Stimulated activated CD4-positive, alpha-beta T cell treated with anti-CD3 and anti-CD28 coated beads, Interleukin-1b, Interleukin-23, amount 100 ng/mL, for 24 hours (primary cell): ENCODE measurements at regions not wholly inside any gene's neighbourhood (a gene's known extent, or its start where the extent isn't known, plus 50 kb on each side); places are given as distances from the start of the nearest gene placed in this dataset.

Source experiments
- DNase-seq, 4 experiments: peaks; one replicate each; pipeline ENCODE4 v3.0.0-alpha.2; 2020; ENCODE audit warnings: low read depth in 4 of 4, low spot score in 1 of 4

DNA sequence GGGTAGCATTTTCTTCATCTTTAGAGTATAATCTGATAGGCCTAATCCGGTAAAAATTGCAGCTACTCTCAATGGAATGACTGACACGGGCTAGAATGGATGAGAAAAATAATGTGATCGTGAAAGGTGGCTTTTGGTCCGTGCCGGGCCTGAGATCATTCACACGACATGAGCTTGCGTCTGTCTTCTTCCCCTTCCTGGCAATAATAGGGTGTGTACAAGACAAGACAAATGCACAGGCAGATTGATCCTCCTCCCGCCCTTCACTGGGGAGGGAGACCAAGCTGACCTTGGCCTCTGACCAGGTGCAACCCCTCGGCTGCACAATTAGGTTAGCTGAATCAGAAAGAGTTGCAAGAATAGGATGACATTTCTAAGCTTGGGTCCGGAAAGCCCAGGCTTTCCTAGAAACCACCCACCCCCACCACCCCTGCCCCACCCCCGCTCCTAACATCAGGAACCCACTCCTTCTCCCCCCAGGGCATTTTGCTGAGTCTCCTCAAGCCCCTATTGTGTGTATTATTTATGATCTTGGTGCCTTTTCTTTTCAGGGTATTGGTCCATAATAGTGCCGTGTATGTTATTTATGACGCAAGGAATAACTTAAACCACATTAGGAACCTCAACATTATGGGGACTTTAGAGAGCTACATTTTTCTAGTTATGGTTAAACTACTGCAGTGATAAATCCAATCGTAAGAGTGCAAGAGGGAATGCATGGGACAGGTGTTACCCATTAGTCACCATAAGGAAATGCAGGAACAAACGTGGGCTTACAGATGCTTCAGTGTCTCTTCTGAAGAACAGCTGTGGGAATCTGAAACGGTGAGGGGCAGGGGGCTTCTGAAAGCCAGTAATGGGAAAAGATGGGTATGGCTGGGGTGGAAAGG, 540.1 kb upstream of the PSMD7 start:
- DNase-seq, result no peak

DNA sequence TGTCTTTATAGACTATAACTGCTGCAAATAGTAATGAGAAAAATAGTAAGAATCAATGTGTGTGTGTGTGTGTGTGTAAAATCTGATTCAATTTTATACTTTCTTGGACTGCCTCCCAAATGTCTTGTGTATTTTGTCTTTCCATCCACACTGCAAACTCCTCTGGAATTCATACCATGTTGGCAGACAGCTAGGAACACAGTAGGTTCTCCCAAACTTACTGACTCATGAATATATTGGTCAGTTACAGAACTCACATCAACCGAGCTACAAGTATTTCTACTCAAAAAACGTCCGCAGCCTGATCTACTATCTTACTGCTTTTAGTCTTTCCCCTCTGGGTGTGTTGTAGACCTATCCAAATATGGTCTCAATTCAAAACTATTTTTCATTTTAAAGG, 542.7 kb upstream of the PSMD7 start:
- no peak for DNase-seq

DNA sequence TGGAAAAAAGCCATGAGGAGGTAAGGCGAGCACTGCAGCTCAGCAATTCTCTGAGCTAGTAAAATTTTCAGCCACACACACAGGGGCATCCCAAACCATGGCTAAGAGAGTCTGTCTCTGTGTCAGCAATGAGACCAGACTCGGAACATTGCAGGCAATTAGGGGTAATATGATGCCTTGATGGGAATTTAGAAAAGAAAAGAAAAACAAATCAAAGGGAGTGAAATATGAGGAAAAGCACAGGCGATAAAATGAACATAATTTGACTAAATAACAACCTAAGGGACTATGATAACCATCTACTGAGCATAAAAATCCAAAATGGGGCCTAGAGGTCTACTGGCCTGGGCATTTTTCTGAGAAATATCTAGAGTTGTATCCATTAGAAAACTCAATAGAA, 546.0 kb upstream of the PSMD7 start:
- no peak for DNase-seq

DNA sequence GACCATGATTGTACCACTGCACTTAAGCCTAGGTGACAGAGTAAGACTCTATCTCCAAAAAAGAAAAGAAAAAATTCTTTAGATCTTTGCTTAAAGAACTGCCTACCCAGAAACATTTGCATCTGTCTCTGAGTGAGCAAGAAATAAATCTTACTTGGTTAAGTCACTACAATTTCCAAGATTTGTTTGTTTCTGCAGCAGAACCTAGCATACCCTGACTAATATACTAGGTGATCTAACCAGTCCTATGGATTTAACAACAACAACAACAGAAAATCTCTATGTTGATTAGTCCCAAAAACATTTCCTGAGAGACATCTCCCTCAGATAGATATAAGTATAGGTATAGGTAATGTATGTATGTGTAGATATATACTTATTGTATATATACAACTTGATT, 549.3 kb upstream of the PSMD7 start:
- DNase-seq, result no peak

DNA sequence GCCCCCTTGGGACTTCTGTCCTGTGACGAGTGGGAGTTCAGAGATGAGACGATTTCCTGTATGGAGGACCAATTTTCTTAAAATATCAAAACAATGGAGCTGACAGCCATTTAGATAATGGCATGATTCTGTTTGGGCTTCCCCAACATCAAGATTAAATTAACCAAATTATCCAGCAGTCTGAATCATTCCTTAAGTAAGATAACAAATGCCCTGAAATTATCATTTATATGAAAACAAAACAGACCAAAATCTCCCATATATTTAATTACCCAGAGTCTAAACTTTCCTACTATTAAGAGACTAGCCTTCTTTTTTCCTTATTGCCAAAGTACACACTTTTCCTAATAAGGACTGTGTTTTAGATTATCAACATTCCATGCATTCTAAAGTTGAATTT, 550.1 kb upstream of the PSMD7 start:
- no peak for DNase-seq

DNA sequence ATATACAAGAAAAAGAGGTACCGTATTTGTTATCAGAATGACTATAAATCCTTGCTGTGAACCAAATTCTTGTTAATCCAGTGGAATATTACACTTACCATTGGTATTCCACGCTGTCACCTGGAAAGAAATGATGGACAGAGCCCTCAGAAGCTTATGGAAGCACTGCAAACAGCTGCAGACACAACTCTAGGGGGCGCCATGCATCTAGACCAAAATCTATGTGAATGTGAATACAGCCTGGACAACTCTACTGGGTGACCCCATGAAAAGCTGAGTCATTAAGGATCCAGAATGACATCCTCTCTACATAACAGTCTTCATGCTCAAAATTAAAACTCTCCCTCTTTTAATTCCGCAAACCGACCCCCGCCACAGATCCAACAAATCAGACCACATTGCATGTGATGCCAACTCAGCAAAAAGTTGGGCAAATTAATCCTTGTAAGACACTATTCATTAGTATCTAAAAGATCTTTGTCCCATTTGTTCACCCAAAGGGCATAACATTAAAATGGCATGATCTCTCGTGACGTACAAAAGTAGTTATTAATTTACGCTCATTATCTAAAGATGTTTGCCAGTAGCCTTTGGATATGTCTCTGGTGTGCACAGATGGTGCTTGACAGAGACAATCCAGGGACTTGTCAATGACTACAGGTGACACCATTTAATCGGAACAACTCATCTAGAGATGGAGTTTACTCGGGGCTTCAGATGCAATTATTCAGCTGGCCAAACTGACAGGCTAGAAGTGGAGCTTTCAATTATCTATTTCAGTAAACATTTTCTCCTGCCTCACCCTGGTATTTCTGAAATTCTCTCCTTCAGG, 552.7 kb upstream of the PSMD7 start:
- DNase-seq, result no peak

DNA sequence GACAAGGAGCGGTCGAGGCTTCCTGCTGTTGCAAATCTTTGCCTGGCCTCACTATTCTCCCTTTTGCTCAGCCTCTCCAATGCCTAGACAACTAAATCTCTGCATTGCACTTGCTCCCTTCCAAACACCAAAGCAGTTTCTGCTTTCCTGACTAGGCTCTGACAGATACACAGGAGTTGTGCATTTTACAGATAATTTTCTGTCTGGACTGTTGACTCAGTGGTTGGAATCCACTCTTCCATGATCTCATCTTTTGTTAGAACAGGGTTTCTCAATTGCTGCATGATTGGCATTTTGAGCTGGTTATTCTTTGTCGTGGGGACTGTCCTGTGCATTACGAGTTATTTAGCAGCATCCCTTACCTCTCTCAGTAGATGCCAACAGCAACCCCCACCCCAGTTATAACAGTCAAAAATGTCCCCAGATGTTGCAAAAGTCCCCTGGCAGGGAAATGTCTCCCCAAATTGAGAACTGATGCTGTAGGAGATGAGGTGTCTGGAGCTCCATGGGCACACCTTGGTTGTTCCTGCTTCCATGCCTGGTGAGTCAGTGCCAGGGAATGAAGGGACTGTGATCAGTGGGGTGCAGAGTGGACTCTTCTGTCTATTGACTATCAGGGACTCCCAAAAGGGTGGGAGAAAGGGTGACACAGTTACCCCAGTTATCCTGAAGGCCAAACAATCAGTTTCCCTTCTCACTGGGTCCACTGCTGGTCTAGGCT, 557.4 kb upstream of the PSMD7 start:
- DNase-seq, result no peak

DNA sequence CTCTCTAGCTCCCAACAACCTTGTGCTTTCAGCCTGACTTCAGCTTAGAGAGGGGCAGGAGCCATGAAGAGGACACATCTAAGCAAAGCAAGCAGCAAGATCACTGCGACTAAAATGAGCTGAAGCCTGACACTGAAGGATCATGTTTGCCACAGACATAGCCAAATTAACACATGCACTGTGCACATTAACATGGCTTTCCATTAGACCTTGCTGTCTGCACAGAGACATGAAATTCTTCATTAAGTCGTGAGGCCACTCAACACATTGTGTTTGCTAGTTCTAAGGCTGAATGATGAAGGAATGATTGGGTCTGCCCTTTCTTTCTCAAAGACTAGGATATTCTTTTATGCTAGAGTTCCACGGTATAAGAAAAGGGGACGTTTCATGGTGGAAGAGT, 558.3 kb upstream of the PSMD7 start:
- DNase-seq, result no peak

DNA sequence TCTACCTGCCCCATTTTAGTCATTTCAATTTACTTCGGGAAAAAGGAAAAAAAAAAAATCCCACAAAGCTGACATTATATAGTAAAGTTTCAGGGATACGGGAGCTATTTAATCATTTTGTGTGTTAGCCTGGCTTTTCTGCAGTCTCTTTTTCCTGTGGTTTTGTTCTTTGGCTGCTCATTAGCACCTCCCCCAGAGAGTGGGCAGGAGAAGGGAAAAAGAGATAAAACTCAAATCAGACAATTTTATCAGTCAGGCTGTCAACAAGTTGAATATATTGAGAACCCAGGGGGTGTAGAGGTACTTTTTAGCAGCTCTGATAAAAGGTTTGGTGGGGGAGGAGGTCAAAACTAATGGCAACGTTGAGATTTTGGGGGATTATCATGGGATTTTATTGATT, 559.0 kb upstream of the PSMD7 start:
- DNase-seq, result no peak

DNA sequence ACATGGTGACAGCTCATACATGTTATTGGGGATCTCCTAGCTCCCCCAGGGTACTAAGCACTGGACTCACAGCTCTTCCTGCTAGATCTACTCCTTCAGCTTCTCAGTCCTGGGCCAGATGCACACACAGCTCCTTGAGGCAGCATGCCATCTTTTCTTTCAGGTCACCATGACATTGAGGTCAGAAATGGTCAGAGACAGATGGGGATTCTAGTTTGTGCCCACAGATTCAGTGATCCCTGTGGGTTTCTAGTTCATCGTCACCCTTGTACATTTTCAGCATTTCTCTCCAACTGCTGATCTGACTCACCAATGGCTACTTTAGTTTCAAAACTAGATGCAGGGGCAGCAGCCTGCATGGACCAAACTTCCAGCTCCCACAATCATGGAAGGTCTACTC, 560.7 kb upstream of the PSMD7 start:
- no peak for DNase-seq

DNA sequence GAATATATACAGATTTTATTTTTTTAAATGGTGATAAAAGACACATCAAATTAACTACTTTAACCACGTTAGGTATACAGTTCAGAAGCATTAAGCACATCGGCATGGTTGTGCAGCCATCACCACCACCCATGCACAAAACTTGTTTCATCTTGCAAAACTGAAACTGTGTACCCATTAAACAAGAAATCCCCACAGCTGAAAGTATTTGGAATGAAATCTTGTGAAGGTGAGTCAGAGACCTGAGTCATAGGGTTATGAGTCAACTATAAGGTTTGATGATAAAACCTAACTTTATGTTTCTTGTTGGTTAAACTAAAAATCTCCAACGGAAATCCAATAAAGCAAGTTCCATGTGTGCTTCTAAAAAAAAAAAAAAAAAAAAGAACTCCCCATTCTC, 561.6 kb upstream of the PSMD7 start:
- no peak for DNase-seq

DNA sequence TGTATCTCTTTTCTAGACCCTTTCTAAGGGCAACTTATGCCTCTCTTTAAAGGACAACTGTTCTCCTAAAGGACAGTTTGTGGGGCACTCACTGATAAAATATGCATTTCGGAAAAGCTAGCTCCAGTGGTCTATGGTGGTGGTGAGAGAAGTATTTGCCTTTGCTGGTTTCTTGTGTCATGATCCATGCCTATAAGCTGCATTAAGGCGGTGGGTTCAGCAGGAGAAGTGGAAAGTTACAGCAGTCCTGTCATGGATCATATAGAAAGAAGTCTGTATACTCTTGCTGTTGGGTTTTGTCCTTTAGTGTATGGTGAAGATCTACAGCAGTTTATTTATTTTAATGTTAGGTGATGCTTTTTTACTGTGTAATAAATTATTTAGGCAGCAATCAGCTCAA, 563.9 kb upstream of the PSMD7 start:
- DNase-seq, result no peak

DNA sequence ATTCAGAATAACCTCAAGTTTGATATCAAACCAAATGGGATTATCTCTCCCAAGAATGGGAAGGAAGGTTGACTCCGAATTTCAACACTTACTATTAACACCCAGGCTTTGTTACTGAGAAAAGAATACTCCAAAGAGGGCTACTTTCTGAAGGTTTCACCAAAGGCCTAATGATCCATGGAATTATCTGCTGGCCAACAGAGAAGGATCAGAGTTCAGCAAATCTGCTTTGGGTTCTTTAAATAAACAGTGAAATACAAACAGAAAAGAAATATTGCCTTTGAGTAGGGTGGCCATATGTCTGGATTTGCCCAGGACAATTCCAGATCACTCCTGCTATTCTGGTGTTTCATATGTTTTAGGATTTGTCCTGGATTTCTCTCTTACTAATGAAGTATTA, 564.5 kb upstream of the PSMD7 start:
- DNase-seq, result no peak

DNA sequence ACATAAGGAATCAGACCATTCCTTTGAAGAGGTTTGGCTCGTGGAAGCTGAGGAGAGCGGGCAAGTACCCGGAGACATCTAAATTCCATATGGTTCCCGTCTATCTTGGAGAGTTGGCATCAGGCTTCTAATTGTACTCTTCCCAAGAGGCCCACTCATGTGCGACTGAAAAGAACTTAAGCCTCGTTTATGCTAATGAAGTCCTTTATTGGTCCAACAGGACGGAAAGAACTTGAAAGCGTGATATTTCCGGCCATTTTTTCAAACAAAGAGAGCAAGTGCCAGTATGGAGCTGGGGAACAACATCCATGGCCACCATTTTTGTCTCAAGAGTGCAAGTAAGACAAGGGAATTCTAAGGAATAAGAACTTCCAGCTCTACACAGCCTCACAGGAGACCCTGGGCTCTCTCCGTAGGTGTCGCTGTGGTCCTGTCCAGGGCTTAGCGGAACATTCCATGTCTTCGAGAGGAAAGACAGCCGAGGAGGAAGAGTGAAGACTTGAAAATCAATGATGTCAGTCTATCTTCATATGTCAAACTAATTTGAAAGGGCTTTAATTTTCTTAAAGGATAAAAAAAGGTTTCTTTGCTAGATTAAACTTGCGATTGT, 566.0 kb upstream of the PSMD7 start:
- no peak for DNase-seq

DNA sequence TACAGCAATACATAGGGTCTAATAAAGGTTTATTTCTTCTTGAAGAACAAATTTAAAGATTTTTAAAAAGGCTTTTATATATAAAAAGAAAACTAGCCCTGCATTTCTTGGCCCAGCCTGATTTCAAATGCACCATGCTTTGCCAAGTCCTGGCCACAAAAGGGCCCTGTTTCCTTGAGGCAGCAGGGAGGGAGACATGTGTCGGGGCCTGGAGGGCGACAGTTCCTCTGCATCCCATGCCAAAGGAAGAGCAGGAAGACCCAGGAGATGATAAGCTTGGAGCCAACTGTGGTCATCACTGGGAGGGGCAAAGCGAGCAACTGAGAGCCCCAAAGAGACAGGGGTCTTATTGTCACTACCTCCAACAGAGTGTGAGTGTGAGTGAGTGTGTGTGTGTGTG, 571.5 kb upstream of the PSMD7 start:
- DNase-seq, result no peak

DNA sequence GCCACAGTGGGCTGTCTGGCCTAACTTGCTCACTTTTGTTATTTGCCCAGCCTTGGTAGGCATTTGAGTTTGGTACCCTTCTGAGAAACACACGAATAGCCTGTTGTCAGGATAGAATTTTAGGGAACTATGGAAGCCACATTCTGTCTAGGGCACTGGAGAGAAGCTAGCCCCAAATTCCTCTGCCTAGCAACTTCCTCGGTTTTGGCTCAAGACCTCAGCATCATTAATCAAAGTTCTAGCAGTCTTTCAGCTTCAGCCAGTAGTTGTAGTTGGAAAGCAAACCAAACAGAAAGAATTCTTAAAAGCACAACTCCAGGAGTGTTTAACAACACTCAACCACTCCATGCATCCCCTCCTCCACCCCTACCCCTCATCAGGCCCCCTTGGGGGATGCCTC, 572.1 kb upstream of the PSMD7 start:
- DNase-seq, result no peak

DNA sequence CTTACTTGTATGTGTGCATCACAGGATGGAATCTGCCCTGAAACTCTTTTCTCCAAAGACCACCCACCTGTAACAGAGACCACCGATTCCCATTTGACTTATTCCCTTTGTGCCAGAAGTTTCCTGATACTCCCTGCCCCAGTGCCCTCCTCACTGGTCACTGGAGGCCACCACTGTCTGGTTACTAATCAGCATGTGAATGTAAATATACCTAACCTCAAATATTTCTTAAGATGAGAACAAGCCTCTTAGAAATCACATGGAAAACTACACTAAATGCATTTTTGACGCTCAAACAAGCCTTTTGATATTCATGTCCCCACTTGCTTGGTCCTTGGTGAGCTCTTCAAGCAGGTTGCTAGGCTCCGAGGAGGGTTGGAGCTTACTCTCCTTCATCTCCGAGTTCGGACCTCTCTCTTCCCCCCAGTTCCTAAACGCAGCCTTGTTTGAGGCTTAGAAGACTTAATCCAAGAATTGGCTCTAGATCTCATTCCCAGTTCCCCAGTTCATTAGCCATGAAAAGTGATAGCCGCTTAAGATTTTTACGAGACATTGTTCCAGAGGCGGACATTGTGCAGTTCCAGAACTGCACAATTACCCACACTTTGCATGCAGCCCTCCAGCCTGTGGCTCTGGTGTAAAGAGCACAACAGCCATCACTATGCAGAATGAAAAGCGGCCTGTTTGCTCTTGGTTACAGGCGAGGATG, 579.2 kb upstream of the PSMD7 start:
- no peak for DNase-seq

DNA sequence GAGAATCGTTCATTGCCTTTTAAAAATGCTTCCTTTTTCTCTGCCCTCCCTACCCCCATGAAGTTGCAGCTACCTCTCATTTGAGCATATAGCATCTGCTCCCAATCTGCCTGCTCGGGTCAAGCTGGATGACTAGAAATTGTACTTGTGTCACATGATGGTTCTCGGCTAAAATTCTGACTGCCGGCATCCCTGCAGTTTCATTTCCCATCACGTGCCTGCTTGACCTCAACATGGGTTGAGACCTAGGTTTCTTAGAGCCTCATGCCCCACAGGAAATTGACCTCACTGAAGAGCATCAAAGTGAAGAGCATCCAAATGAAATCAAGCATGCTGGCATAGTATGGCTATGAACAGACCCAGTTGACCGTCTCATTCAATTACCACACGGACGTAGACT, 581.6 kb upstream of the PSMD7 start:
- no peak for DNase-seq

DNA sequence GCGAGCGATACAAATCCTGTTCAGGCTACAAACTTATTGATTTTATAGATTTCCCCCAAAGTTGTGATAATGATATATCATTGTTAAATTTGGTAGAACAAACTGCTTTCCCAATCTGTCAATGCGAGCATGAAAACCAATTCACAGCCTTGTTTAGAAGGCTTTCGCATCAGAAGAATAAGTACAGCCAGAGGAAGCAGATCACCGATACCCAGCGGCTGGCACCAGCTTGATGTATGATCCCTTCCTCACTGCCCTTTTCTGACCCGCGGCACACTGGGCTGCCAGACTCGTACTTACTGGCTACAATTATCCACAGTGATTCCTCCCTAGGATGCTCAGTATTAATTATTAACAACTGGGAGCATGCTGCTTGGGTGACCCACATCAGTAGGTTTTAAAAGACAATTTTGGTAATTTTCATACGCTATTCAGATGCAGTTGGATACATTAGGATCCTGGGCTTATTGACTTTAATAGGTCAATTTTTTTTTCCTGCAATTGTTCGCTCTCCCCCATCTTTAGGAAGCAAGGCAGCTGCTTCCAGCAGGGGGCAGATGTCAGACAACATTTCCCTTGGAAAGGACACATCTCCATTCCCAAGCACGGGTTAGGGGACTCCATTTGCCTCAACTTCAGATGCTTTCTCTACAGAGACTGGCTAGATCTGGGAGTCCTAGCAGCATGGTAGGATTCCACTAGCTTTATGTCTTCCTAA, 582.7 kb upstream of the PSMD7 start:
- no peak for DNase-seq

DNA sequence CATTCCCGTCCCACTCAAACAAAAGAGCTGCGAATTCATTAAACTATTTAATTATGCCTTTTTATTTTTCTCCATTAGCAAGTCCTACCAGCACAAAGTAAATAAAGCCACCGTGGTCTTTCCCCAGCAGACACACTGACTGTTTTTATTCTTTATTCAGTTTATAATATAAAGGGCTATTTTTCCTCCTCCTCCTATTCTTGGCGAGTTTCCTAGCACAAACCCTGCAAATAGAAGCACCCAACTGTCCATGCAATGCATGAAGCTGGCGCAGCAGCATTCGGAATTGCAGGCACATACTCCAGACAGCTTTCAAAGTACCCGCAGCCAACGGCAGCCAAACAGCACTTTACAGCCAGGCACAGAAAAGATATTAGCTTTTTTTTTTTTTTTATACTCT, 583.4 kb upstream of the PSMD7 start:
- no peak for DNase-seq
